Pancreas (tissue), 10 donors: ENCODE measurements at regions not wholly inside any gene's neighbourhood (a gene's known extent, or its start where the extent isn't known, plus 50 kb on each side); places are given as distances from the start of the nearest gene placed in this dataset.

Experiments used
- ATAC-seq, 4 donors: fragments of 200-7000 bp; cut with Tn5 transposase; one replicate each; pipeline versions ENCODE4 v1.8.0 to v1.9.1; 2020; ENCODE audit warnings: mild to moderate bottlenecking in 4 of 4, moderate library complexity in 4 of 4
- DNase-seq, 6 donors: peaks; one replicate each; pipeline ENCODE4 v3.0.0-alpha.2; 2020
- FAIRE-seq: peaks from 2 replicates; lab custom pipeline; 2012; peaks lifted over from hg19 to GRCh38; lab: Jason Lieb, UNC
- H3K27ac ChIP-seq, 4 donors: fragments of 200-600 bp; sonication (generic); 1 replicate in 3 of 4; 2 replicates in 1 of 4; pipeline versions ENCODE4 v1.5.0 to v1.8.0; 2020
- H3K27me3 ChIP-seq, 4 donors: fragments of 200-600 bp; one replicate each; pipeline ENCODE4 v1.8.0; 2021
- H3K36me3 ChIP-seq, 3 donors: fragments of 200-600 bp; sonication (generic) in 1 of 3; one replicate each; pipeline versions ENCODE4 v1.5.0 to v1.8.0; 2020 to 2021
- H3K4me1 ChIP-seq, 3 donors: fragments of 200-600 bp; one replicate each; pipeline ENCODE4 v1.8.0; 2021
- H3K4me3 ChIP-seq, 4 donors: fragments of 200-600 bp; sonication (generic) in 2 of 4; one replicate each; pipeline versions ENCODE4 v1.5.0 to v1.8.0; 2020 to 2021
- H3K9me3 ChIP-seq, 4 donors: fragments of 200-600 bp; one replicate each; pipeline ENCODE4 v1.8.0; 2021
- CTCF ChIP-seq, 4 donors: fragments of 200-600 bp; sonication (generic) in 3 of 4; IDR thresholded peaks; one replicate each; pipeline versions ENCODE4 v1.5.0 to v1.8.0; 2021; ENCODE audit warnings: antibody characterized with exemption in 4 of 4
- WGBS, 2 donors: extraction: QIAGEN DNeasy Blood & Tissue Kit; methylation state at CpG; one replicate each; pipeline ENCODE4 v1.1.7; 2013; 5-methylcytosine and 5-hydroxymethylcytosine counted together
- intact Hi-C, 3 donors: fragments of 100-400 bp; cut with DNase I; formaldehyde crosslinking; loops; one replicate each; pipeline versions ENCODE4 v1.11.1 to v1.14.2; 2022
- donor health status: healthy with polysubstance abuse.
- donor health status: DM: no; HTN: no; CAD: no; lungs with moderate emphysema.
- donor health status: DM: no; HTN: no; CAD: no.
- donor health status: control.
- donor health status: control.
- donor health status: Bipolar disorder and iron deficiency.
- donor health status: DM: yes; HTN: yes; CAD: no.
- donor health status: DM: no; HTN: no; CAD: no.
- donor health status: DM: no; HTN: no; CAD: no.
- donor health status: DM: yes; HTN: yes; CAD: no.

DNA sequence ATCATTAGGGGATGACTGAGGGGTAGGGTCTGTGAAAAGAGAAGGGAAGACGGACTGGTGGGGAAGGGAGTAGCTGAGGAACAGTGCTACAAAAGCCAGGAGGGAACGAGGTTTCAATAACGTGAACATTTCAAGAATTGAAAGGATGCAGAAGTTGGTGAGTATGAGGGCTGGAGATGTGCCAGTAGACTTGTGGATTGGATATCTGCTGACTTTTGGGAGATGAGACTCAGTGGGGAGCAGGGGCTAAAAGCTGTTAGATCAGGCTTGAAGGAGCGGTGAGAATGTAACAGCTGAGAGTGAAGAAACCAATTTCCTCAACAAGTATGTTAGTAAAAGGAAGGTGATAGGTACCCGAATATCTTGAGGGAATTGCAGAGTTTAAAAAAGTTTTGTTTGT, 65.2 kb downstream of the GTPBP8 start:
- Histone ChIP-seq H3K4me1 (no peaks in the 10 kb centered on the region), H3K9me3 (no peaks in the 10 kb centered on the region), H3K27me3 (no peaks in the 10 kb centered on the region), H3K36me3 (no peaks in the 10 kb centered on the region), H3K27ac (no peak overlapping the region), H3K4me3 (no peak overlapping the region)
- TF ChIP-seq CTCF (IDR thresholded peaks at IDR 0.05) = no peak
- DNase-seq = no peak
- WGBS, 2 donors = 73 to 85% methylated on average over 5 of the region's 5 CpGs
- ATAC-seq = no peak
- FAIRE-seq = no peak
- intact Hi-C loops = no loop called here

GRCh38 chr3:113057117-113057516, 66.3 kb downstream of the GTPBP8 start:
- DNase-seq (no peak), ATAC-seq (peak in 1 of 4 donors; percentile 42), FAIRE-seq (no peak)
- TF ChIP-seq CTCF (IDR thresholded peaks at IDR 0.05) = no peak
- intact Hi-C loops = no loop called here
- H3K9me3 ChIP-seq = no peaks in the 10 kb centered on the region
- H3K4me1 ChIP-seq = no peaks in the 10 kb centered on the region
- H3K36me3 ChIP-seq = no peaks in the 10 kb centered on the region
- WGBS, 2 donors = 80 to 81% methylated on average over 3 of the region's 3 CpGs
- H3K27ac ChIP-seq = no peak overlapping the region
- no peak overlapping the region for H3K4me3 ChIP-seq
- no peaks in the 10 kb centered on the region for H3K27me3 ChIP-seq

DNA sequence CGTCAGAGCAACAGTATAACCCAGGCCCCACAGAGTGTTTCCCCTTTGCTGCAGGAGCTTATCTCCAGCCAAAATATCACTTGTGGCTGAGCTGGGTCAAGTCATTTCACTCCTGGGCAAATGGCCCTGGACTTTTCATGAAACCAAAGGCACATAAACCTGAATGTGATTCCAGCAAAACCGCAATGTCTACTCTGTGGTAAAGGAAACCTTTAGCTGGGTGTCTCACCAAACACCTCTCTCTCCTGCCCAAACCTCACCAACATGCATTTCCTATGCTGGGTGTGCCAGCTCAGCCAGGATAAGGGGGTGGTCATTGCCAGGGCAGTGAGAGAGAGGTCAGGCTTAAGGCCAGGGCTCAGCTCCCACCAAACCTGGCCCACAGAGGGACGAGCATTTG, 67.4 kb downstream of the GTPBP8 start:
- no peaks in the 10 kb centered on the region for H3K36me3 ChIP-seq
- DNase-seq = no peak
- no peak overlapping the region for H3K27ac ChIP-seq
- no peaks in the 10 kb centered on the region for H3K27me3 ChIP-seq
- TF ChIP-seq CTCF (IDR thresholded peaks at IDR 0.05) = no peak
- H3K4me3 ChIP-seq = no peak overlapping the region
- no peak for ATAC-seq
- FAIRE-seq = no peak
- intact Hi-C loops = no loop called here
- WGBS, 2 donors = 84 to 95% methylated on average over 3 of the region's 3 CpGs
- no peaks in the 10 kb centered on the region for H3K9me3 ChIP-seq
- no peaks in the 10 kb centered on the region for H3K4me1 ChIP-seq

DNA sequence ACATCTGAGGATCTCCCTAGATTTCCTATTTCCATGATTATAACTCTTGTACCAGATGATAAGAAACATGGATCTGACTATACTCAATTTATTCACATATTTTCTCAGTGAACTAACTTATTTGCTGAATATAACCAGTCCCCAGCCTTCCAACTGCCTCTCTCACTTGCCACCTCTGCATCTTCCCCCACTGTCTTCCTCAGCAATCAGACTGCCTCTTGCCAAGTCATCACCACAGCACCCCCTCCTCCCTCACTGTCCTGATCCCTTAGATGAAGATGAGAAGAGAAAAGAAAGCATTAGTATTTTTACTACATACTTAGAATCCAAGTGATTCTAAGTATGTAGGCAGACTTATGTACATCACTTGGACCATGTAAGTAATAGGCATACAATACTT, 71.9 kb downstream of the GTPBP8 start:
- Histone ChIP-seq H3K36me3 (no peaks in the 10 kb centered on the region), H3K27me3 (no peaks in the 10 kb centered on the region), H3K4me3 (no peak overlapping the region), H3K9me3 (no peaks in the 10 kb centered on the region), H3K4me1 (no peaks in the 10 kb centered on the region), H3K27ac (no peak overlapping the region)
- no peak for ATAC-seq
- TF ChIP-seq CTCF (IDR thresholded peaks at IDR 0.05) = no peak
- FAIRE-seq = no peak
- no peak for DNase-seq
- intact Hi-C loops = no loop called here

- no peaks in the 10 kb centered on the region for H3K9me3 ChIP-seq
- TF ChIP-seq CTCF (IDR thresholded peaks at IDR 0.05) = no peak
- H3K4me3 ChIP-seq = no peak overlapping the region
- H3K4me1 ChIP-seq = no peaks in the 10 kb centered on the region
- DNase-seq (no peak), ATAC-seq (no peak), FAIRE-seq (no peak)
- no peak overlapping the region for H3K27ac ChIP-seq
- intact Hi-C loops = no loop called here
- H3K36me3 ChIP-seq = no peaks in the 10 kb centered on the region
- 69 to 71% methylated on average over 4 of the region's 4 CpGs for WGBS, 2 donors
- H3K27me3 ChIP-seq = no peaks in the 10 kb centered on the region
These were observed 72.5 kb downstream of the GTPBP8 start for GRCh38 chr3:113063126-113063894.
